CD14-positive monocyte (primary cell): ENCODE measurements at regions not wholly inside any gene's neighbourhood (a gene's known extent, or its start where the extent isn't known, plus 50 kb on each side); places are given as distances from the start of the nearest gene placed in this dataset.
"Not testable (repeated sequence)": the region's sequence is repeated elsewhere in the genome, so short reads cannot be mapped to it uniquely, and the experiment has no call there.

Experiments used
- DNase-seq, 3 donors: peaks; one replicate each; pipeline ENCODE4 v3.0.0-alpha.2; 2011 to 2022
- H2AFZ ChIP-seq: 2 replicates; pipeline ENCODE4 v1.6.0; 2012; ENCODE audit warnings: mild to moderate bottlenecking, low read depth, low read length, inconsistent platforms; ENCODE audit not compliant: insufficient read depth, poor library complexity, severe bottlenecking
- H3K27ac ChIP-seq, 2 donors: 1 replicate in 1 of 2; 2 replicates in 1 of 2; pipeline ENCODE4 v1.5.1; 2012 to 2013; ENCODE audit warnings: low read length in 2 of 2, control low read depth in 1 of 2, inconsistent platforms in 1 of 2, low read depth in 1 of 2, mild to moderate bottlenecking in 1 of 2
- H3K27me3 ChIP-seq, 2 donors: one replicate each; pipeline versions ENCODE4 v1.6.0 to v1.6.1; 2011 to 2013; ENCODE audit warnings: low read length in 2 of 2; ENCODE audit not compliant: control insufficient read depth in 2 of 2, insufficient read depth in 2 of 2
- H3K36me3 ChIP-seq, 2 donors: replicated peaks in 1 of 2; 1 replicate in 1 of 2; 2 replicates in 1 of 2; pipeline versions ENCODE4 v1.5.1 to v1.6.1; 2012 to 2013; ENCODE audit warnings: low read length in 2 of 2, control low read depth in 1 of 2, inconsistent platforms in 1 of 2, mild to moderate bottlenecking in 1 of 2; ENCODE audit not compliant: insufficient read depth in 2 of 2, control insufficient read depth in 1 of 2
- H3K4me1 ChIP-seq, 2 donors: 1 replicate in 1 of 2; 2 replicates in 1 of 2; pipeline versions ENCODE4 v1.5.1 to v1.6.1; 2012 to 2013; ENCODE audit warnings: low read length in 2 of 2, control low read depth in 1 of 2, inconsistent platforms in 1 of 2, mild to moderate bottlenecking in 1 of 2, moderate library complexity in 1 of 2; ENCODE audit not compliant: insufficient read depth in 2 of 2, control insufficient read depth in 1 of 2
- H3K4me2 ChIP-seq: replicated peaks from 2 replicates; pipeline ENCODE3; 2012; ENCODE audit warnings: low read length, moderate library complexity, mild to moderate bottlenecking; ENCODE audit not compliant: poor library complexity, severe bottlenecking; ENCODE audit errors: extremely low read depth
- H3K4me3 ChIP-seq, 3 experiments: fragments of 200-600 bp in 1 of 3; sonication (generic) in 1 of 3; replicated peaks in 1 of 3; 1 replicate in 2 of 3; 2 replicates in 1 of 3; pipeline ENCODE4 v1.5.1; 2011 to 2013; ENCODE audit warnings: low read length in 3 of 3, mild to moderate bottlenecking in 3 of 3, control low read depth in 2 of 3, low read depth in 2 of 3, inconsistent platforms in 1 of 3, moderate library complexity in 1 of 3
- H3K79me2 ChIP-seq: 2 replicates; pipeline ENCODE4 v1.6.0; 2012; ENCODE audit warnings: mild to moderate bottlenecking, control low read depth, inconsistent platforms, low read length, moderate library complexity; ENCODE audit not compliant: insufficient read depth
- H3K9ac ChIP-seq: 2 replicates; pipeline ENCODE4 v1.6.0; 2017; ENCODE audit warnings: low read length, mild to moderate bottlenecking; ENCODE audit not compliant: insufficient read depth, poor library complexity, severe bottlenecking
- H3K9me3 ChIP-seq, 2 donors: replicated peaks in 1 of 2; 1 replicate in 1 of 2; 2 replicates in 1 of 2; pipeline versions ENCODE4 v1.5.1 to v1.6.1; 2012 to 2013; ENCODE audit warnings: low read length in 2 of 2, control low read depth in 1 of 2; ENCODE audit not compliant: control insufficient read depth in 1 of 2, insufficient read depth in 1 of 2
- H4K20me1 ChIP-seq: 2 replicates; pipeline ENCODE4 v1.6.0; 2012; ENCODE audit warnings: mild to moderate bottlenecking, low read length, control low read depth, moderate library complexity; ENCODE audit not compliant: insufficient read depth
- H3K27ac Mint-ChIP-seq, 7 donors: one replicate each; pipeline ENCODE4 v1.8.0; 2020; ENCODE audit warnings: mild to moderate bottlenecking in 7 of 7, mixed read lengths in 7 of 7, moderate library complexity in 6 of 7, inconsistent platforms in 2 of 7
- H3K27me3 Mint-ChIP-seq, 3 donors: one replicate each; pipeline ENCODE4 v1.8.0; 2021 to 2022; ENCODE audit warnings: low read depth in 3 of 3, mild to moderate bottlenecking in 3 of 3, mixed read lengths in 3 of 3, moderate library complexity in 3 of 3, inconsistent platforms in 1 of 3
- H3K36me3 Mint-ChIP-seq, 2 donors: one replicate each; pipeline ENCODE4 v1.8.0; 2020; ENCODE audit warnings: mixed read lengths in 2 of 2, inconsistent platforms in 1 of 2, mild to moderate bottlenecking in 1 of 2
- H3K4me1 Mint-ChIP-seq: one replicate; pipeline ENCODE4 v1.8.0; 2020; ENCODE audit warnings: mild to moderate bottlenecking, mixed read lengths
- H3K4me3 Mint-ChIP-seq, 2 donors: one replicate each; pipeline ENCODE4 v1.8.0; 2020; ENCODE audit warnings: mild to moderate bottlenecking in 2 of 2, mixed read lengths in 2 of 2, moderate library complexity in 1 of 2
- H3K9me3 Mint-ChIP-seq, 7 donors: one replicate each; pipeline ENCODE4 v1.8.0; 2020 to 2022; ENCODE audit warnings: mixed read lengths in 7 of 7, mild to moderate bottlenecking in 6 of 7, moderate library complexity in 6 of 7, inconsistent platforms in 2 of 7
- WGBS: methylation state at CpG from one replicate; pipeline ENCODE4 v1.1.5; 2013; ENCODE audit warnings: missing lambda C conversion rate; ENCODE audit not compliant: insufficient coverage; 5-methylcytosine and 5-hydroxymethylcytosine counted together
- intact Hi-C, 2 donors: fragments of 100-400 bp; cut with micrococcal nuclease; formaldehyde crosslinking; loops; one replicate each; pipeline versions ENCODE4 v1.15.0 to v1.15.1; 2023
- TF ChIP-seq, protein P1 (sequence below): fragments of 200-600 bp; IDR thresholded peaks from one replicate; pipeline ENCODE4 v1.8.0; 2022; ENCODE audit warnings: antibody characterized with exemption, mild to moderate bottlenecking

DNA sequence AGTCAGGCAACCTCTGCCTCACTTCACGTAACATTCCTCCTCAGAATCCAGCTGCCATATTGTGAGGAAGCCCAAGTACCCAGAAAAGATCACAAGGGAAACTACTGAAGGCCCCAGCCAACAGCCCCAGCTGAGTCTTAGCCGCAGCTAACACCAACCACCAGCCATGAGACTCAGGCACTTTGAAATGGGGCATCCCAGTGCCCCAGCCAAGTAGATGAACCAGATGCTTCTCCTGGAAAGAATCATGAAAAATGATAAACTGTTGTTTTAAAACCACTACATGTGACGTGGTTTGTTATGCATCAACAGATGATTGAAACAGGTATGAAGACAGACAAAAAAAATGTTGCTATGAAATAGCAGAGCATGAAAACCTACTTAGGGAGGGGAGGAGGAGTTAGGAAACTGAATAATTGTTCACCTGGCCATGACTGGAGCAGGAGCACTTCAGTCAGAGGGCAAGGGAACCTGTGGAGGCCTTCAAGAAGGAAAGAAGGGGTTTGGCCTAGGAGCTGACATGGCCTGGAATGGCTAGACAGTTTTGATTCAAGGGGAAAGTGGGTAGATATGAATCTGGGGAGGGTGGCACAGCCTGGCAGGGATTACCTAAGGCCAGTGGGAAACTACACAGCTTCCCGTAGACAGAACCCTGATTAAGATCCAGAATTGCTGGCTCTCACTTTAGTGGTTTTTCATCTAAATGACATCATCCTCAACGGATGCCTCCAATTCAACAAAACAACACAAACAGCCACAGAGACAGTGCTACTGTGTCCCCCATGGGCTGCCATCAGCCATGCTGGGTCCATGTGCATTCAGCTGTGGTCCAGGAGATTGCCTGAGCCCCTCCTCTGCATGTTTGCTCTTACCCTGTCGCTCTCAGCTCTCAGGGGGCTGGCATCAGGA lies 211.6 kb downstream of the SYK start:
- Mint-ChIP-seq H3K27me3 (peaks cover 0 to 5% (median 4%) of the 10 kb centered on the region in 3 donors), H3K4me3 (no peak overlapping the region), H3K27ac (no peak overlapping the region), H3K36me3 (no peaks in the 10 kb centered on the region), H3K9me3 (peaks cover 7 to 19% (median 14%) of the 10 kb centered on the region in 7 donors), H3K4me1 (no peaks in the 10 kb centered on the region)
- H3K27ac ChIP-seq: no peak overlapping the region
- H3K9me3 ChIP-seq: peaks cover 8 to 21% of the 10 kb centered on the region in 2 donors
- WGBS: 100% methylated on average over 2 of the region's 6 CpGs
- H3K4me2 ChIP-seq: no peak overlapping the region
- no peaks in the 10 kb centered on the region for H3K36me3 ChIP-seq
- DNase-seq: no peak
- H2AFZ ChIP-seq: no peak overlapping the region
- TF ChIP-seq, protein P1, sequence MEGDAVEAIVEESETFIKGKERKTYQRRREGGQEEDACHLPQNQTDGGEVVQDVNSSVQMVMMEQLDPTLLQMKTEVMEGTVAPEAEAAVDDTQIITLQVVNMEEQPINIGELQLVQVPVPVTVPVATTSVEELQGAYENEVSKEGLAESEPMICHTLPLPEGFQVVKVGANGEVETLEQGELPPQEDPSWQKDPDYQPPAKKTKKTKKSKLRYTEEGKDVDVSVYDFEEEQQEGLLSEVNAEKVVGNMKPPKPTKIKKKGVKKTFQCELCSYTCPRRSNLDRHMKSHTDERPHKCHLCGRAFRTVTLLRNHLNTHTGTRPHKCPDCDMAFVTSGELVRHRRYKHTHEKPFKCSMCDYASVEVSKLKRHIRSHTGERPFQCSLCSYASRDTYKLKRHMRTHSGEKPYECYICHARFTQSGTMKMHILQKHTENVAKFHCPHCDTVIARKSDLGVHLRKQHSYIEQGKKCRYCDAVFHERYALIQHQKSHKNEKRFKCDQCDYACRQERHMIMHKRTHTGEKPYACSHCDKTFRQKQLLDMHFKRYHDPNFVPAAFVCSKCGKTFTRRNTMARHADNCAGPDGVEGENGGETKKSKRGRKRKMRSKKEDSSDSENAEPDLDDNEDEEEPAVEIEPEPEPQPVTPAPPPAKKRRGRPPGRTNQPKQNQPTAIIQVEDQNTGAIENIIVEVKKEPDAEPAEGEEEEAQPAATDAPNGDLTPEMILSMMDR: no peak
- no peak overlapping the region for H3K9ac ChIP-seq
- H3K27me3 ChIP-seq: no peaks in the 10 kb centered on the region
- no peaks in the 10 kb centered on the region for H4K20me1 ChIP-seq
- no peaks in the 10 kb centered on the region for H3K4me1 ChIP-seq
- intact Hi-C loops: no loop called here
- H3K79me2 ChIP-seq: no peaks in the 10 kb centered on the region
- no peak overlapping the region for H3K4me3 ChIP-seq

DNA sequence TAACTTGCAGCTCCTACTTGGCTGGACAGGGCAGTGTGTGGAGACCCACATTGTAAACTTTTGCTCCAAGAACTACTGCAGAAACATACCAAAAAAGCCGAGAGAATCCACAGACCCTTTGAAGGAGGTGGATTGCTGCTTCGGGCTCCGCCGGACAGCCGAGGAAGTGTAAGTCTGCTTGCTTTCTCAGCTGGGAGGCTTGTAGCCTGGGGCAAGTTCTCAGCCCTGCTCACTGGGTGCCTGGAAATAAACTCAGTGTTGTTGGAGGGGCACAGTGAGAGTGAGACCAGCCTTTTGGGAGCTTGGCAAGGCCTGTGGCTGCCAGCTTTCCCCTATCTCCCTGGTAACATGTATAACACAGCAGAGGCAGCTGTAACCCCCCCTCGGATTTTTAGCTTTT lies 215.6 kb downstream of the SYK start:
- Histone ChIP-seq H2AFZ (no peak overlapping the region), H3K27me3 (no peaks in the 10 kb centered on the region), H3K36me3 (no peaks in the 10 kb centered on the region), H3K9ac (no peak overlapping the region), H3K4me2 (no peak overlapping the region), H3K9me3 (peaks cover 8 to 21% of the 10 kb centered on the region in 2 donors), H4K20me1 (no peaks in the 10 kb centered on the region), H3K4me1 (no peaks in the 10 kb centered on the region), H3K79me2 (no peaks in the 10 kb centered on the region), H3K4me3 (no peak overlapping the region), H3K27ac (no peak overlapping the region)
- Mint-ChIP-seq H3K27me3 (peaks cover 0 to 9% (median 8%) of the 10 kb centered on the region in 3 donors), H3K4me1 (no peaks in the 10 kb centered on the region), H3K9me3 (peaks cover 7 to 29% (median 13%) of the 10 kb centered on the region in 7 donors), H3K36me3 (no peaks in the 10 kb centered on the region), H3K27ac (no peak overlapping the region), H3K4me3 (no peak overlapping the region)
- intact Hi-C loops: no loop called here
- DNase-seq: no peak
- 96% methylated on average over 5 of the region's 6 CpGs for WGBS
- TF ChIP-seq, protein P1: no peak

DNA sequence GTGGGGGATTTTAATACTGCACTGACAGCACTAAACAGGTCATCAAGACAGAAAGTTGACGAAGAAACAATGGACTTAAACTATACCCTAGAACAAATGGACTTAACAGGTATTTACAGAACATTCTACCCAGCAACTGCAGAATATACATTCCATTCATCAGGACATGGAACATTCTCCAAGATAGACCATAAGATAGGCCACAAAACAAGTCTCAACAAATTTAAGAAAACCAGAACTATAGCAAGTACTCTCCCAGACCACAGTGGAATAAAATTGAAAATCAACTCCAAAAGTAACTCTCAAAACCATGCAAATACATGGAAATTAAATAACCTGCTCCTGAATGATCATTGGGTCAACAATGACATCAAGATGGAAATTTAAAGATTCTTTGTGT lies 218.3 kb downstream of the SYK start:
- H3K36me3 Mint-ChIP-seq, H3K27ac Mint-ChIP-seq, H3K79me2 ChIP-seq, intact Hi-C loops, H3K4me2 ChIP-seq, H3K9ac ChIP-seq, H4K20me1 ChIP-seq, H3K27me3 Mint-ChIP-seq, H3K27ac ChIP-seq, H3K4me3 ChIP-seq, H3K4me3 Mint-ChIP-seq, H3K4me1 Mint-ChIP-seq, H3K27me3 ChIP-seq, H3K36me3 ChIP-seq, H3K4me1 ChIP-seq, DNase-seq, H2AFZ ChIP-seq, H3K9me3 ChIP-seq: not testable (repeated sequence)
- no CpG with 5 or more reads among the region's 1 CpG for WGBS
- H3K9me3 Mint-ChIP-seq: peaks cover 0 to 17% (median 8%) of the 10 kb centered on the region in 7 donors
